ENCODE measurements at regions not wholly inside any gene's neighbourhood (a gene's known extent, or its start where the extent isn't known, plus 50 kb on each side); places are given as distances from the start of the nearest gene placed in this dataset.

- Histone ChIP-seq H3K9ac (ENCODE audit: low read length) (no peak overlapping the region), H3K36me3 (ENCODE audit: control insufficient read depth, insufficient read depth, low read length) (no peaks in the 10 kb centered on the region), H3K4me3 (ENCODE audit: low read length) (no peak overlapping the region), H3K27me3 (ENCODE audit: control insufficient read depth, insufficient read depth, low read length) (no peaks in the 10 kb centered on the region), H3K9me3 (ENCODE audit: control insufficient read depth, low read length) (no peaks in the 10 kb centered on the region), H3K4me1 (ENCODE audit: control insufficient read depth, insufficient read depth, low read length) (no peaks in the 10 kb centered on the region)
Observed at GRCh38 chr20:60990643-60991042, 261.4 kb upstream of the CDH4 start.

- no peaks in the 10 kb centered on the region for H3K36me3 ChIP-seq (ENCODE audit: control insufficient read depth, insufficient read depth, low read length)
- no peaks in the 10 kb centered on the region for H3K9me3 ChIP-seq (ENCODE audit: control insufficient read depth, low read length)
- no peaks in the 10 kb centered on the region for H3K4me1 ChIP-seq (ENCODE audit: control insufficient read depth, insufficient read depth, low read length)
- no peak overlapping the region for H3K4me3 ChIP-seq (ENCODE audit: low read length)
- no peak overlapping the region for H3K9ac ChIP-seq (ENCODE audit: low read length)
- no peaks in the 10 kb centered on the region for H3K27me3 ChIP-seq (ENCODE audit: control insufficient read depth, insufficient read depth, low read length)
Observed at GRCh38 chr20:60993433-60994044, 258.5 kb upstream of the CDH4 start.

GRCh38 chr20:60999250-60999649, 252.8 kb upstream of the CDH4 start:
- no peaks in the 10 kb centered on the region for H3K36me3 ChIP-seq (ENCODE audit: control insufficient read depth, insufficient read depth, low read length)
- no peaks in the 10 kb centered on the region for H3K27me3 ChIP-seq (ENCODE audit: control insufficient read depth, insufficient read depth, low read length)
- H3K4me1 ChIP-seq (ENCODE audit: control insufficient read depth, insufficient read depth, low read length): no peaks in the 10 kb centered on the region
- H3K9me3 ChIP-seq (ENCODE audit: control insufficient read depth, low read length): no peaks in the 10 kb centered on the region
- H3K9ac ChIP-seq (ENCODE audit: low read length): no peak overlapping the region
- H3K4me3 ChIP-seq (ENCODE audit: low read length): no peak overlapping the region

- H3K4me1 ChIP-seq (ENCODE audit: control insufficient read depth, insufficient read depth, low read length): no peaks in the 10 kb centered on the region
- H3K9me3 ChIP-seq (ENCODE audit: control insufficient read depth, low read length): no peaks in the 10 kb centered on the region
- H3K27me3 ChIP-seq (ENCODE audit: control insufficient read depth, insufficient read depth, low read length): no peaks in the 10 kb centered on the region
- no peak overlapping the region for H3K4me3 ChIP-seq (ENCODE audit: low read length)
- H3K9ac ChIP-seq (ENCODE audit: low read length): no peak overlapping the region
- H3K36me3 ChIP-seq (ENCODE audit: control insufficient read depth, insufficient read depth, low read length): no peaks in the 10 kb centered on the region
Observed at GRCh38 chr20:61002090-61002489, 250.0 kb upstream of the CDH4 start.

- Histone ChIP-seq H3K4me3 (ENCODE audit: low read length) (no peak overlapping the region), H3K9me3 (ENCODE audit: control insufficient read depth, low read length) (no peaks in the 10 kb centered on the region)
Observed at GRCh38 chr20:61014491-61014890, 237.6 kb upstream of the CDH4 start.

GRCh38 chr20:61015602-61016001, 236.5 kb upstream of the CDH4 start:
- no peaks in the 10 kb centered on the region for H3K36me3 ChIP-seq (ENCODE audit: control insufficient read depth, insufficient read depth, low read length)
- no peak overlapping the region for H3K9ac ChIP-seq (ENCODE audit: low read length)
- H3K4me3 ChIP-seq (ENCODE audit: low read length): no peak overlapping the region
- H3K27me3 ChIP-seq (ENCODE audit: control insufficient read depth, insufficient read depth, low read length): no peaks in the 10 kb centered on the region
- H3K9me3 ChIP-seq (ENCODE audit: control insufficient read depth, low read length): no peaks in the 10 kb centered on the region
- no peaks in the 10 kb centered on the region for H3K4me1 ChIP-seq (ENCODE audit: control insufficient read depth, insufficient read depth, low read length)

More at GRCh38 chr20:61014491-61014890, 237.6 kb upstream of the CDH4 start:
- H3K36me3 ChIP-seq (ENCODE audit: control insufficient read depth, insufficient read depth, low read length): no peaks in the 10 kb centered on the region
- H3K27me3 ChIP-seq (ENCODE audit: control insufficient read depth, insufficient read depth, low read length): no peaks in the 10 kb centered on the region
- no peaks in the 10 kb centered on the region for H3K4me1 ChIP-seq (ENCODE audit: control insufficient read depth, insufficient read depth, low read length)
- H3K9ac ChIP-seq (ENCODE audit: low read length): no peak overlapping the region

- H3K4me1 ChIP-seq (ENCODE audit: control insufficient read depth, insufficient read depth, low read length): no peaks in the 10 kb centered on the region
- no peaks in the 10 kb centered on the region for H3K9me3 ChIP-seq (ENCODE audit: control insufficient read depth, low read length)
- no peak overlapping the region for H3K9ac ChIP-seq (ENCODE audit: low read length)
- H3K27me3 ChIP-seq (ENCODE audit: control insufficient read depth, insufficient read depth, low read length): no peaks in the 10 kb centered on the region
- no peaks in the 10 kb centered on the region for H3K36me3 ChIP-seq (ENCODE audit: control insufficient read depth, insufficient read depth, low read length)
- H3K4me3 ChIP-seq (ENCODE audit: low read length): no peak overlapping the region
Observed at GRCh38 chr20:61019322-61019721, 232.7 kb upstream of the CDH4 start.

GRCh38 chr20:61023612-61024011, 228.4 kb upstream of the CDH4 start:
- Histone ChIP-seq H3K4me3 (ENCODE audit: low read length) (no peak overlapping the region), H3K4me1 (ENCODE audit: control insufficient read depth, insufficient read depth, low read length) (no peaks in the 10 kb centered on the region), H3K27me3 (ENCODE audit: control insufficient read depth, insufficient read depth, low read length) (no peaks in the 10 kb centered on the region), H3K9me3 (ENCODE audit: control insufficient read depth, low read length) (no peaks in the 10 kb centered on the region), H3K36me3 (ENCODE audit: control insufficient read depth, insufficient read depth, low read length) (no peaks in the 10 kb centered on the region), H3K9ac (ENCODE audit: low read length) (no peak overlapping the region)

GRCh38 chr20:61024390-61024789, 227.7 kb upstream of the CDH4 start:
- H3K27me3 ChIP-seq (ENCODE audit: control insufficient read depth, insufficient read depth, low read length): no peaks in the 10 kb centered on the region
- no peaks in the 10 kb centered on the region for H3K9me3 ChIP-seq (ENCODE audit: control insufficient read depth, low read length)
- no peak overlapping the region for H3K9ac ChIP-seq (ENCODE audit: low read length)
- H3K4me1 ChIP-seq (ENCODE audit: control insufficient read depth, insufficient read depth, low read length): no peaks in the 10 kb centered on the region
- no peak overlapping the region for H3K4me3 ChIP-seq (ENCODE audit: low read length)
- no peaks in the 10 kb centered on the region for H3K36me3 ChIP-seq (ENCODE audit: control insufficient read depth, insufficient read depth, low read length)

- Histone ChIP-seq H3K9me3 (ENCODE audit: control insufficient read depth, low read length) (no peaks in the 10 kb centered on the region), H3K4me3 (ENCODE audit: low read length) (no peak overlapping the region), H3K4me1 (ENCODE audit: control insufficient read depth, insufficient read depth, low read length) (no peaks in the 10 kb centered on the region), H3K27me3 (ENCODE audit: control insufficient read depth, insufficient read depth, low read length) (no peaks in the 10 kb centered on the region), H3K36me3 (ENCODE audit: control insufficient read depth, insufficient read depth, low read length) (no peaks in the 10 kb centered on the region), H3K9ac (ENCODE audit: low read length) (no peak overlapping the region)
Observed at GRCh38 chr20:61025536-61025935, 226.5 kb upstream of the CDH4 start.

- no peak overlapping the region for H3K4me3 ChIP-seq (ENCODE audit: low read length)
- no peaks in the 10 kb centered on the region for H3K27me3 ChIP-seq (ENCODE audit: control insufficient read depth, insufficient read depth, low read length)
- no peak overlapping the region for H3K9ac ChIP-seq (ENCODE audit: low read length)
- no peaks in the 10 kb centered on the region for H3K4me1 ChIP-seq (ENCODE audit: control insufficient read depth, insufficient read depth, low read length)
- H3K36me3 ChIP-seq (ENCODE audit: control insufficient read depth, insufficient read depth, low read length): no peaks in the 10 kb centered on the region
- H3K9me3 ChIP-seq (ENCODE audit: control insufficient read depth, low read length): no peaks in the 10 kb centered on the region
Observed at GRCh38 chr20:61026173-61026572, 225.9 kb upstream of the CDH4 start.

- Histone ChIP-seq H3K27me3 (ENCODE audit: control insufficient read depth, insufficient read depth, low read length) (no peaks in the 10 kb centered on the region), H3K9me3 (ENCODE audit: control insufficient read depth, low read length) (no peaks in the 10 kb centered on the region), H3K4me3 (ENCODE audit: low read length) (no peak overlapping the region), H3K9ac (ENCODE audit: low read length) (no peak overlapping the region), H3K4me1 (ENCODE audit: control insufficient read depth, insufficient read depth, low read length) (no peaks in the 10 kb centered on the region), H3K36me3 (ENCODE audit: control insufficient read depth, insufficient read depth, low read length) (no peaks in the 10 kb centered on the region)
Observed at GRCh38 chr20:61026731-61027130, 225.3 kb upstream of the CDH4 start.

- Histone ChIP-seq H3K9me3 (ENCODE audit: control insufficient read depth, low read length) (no peaks in the 10 kb centered on the region), H3K9ac (ENCODE audit: low read length) (no peak overlapping the region), H3K36me3 (ENCODE audit: control insufficient read depth, insufficient read depth, low read length) (no peaks in the 10 kb centered on the region), H3K4me3 (ENCODE audit: low read length) (no peak overlapping the region), H3K27me3 (ENCODE audit: control insufficient read depth, insufficient read depth, low read length) (no peaks in the 10 kb centered on the region), H3K4me1 (ENCODE audit: control insufficient read depth, insufficient read depth, low read length) (no peaks in the 10 kb centered on the region)
Observed at GRCh38 chr20:61027218-61027617, 224.8 kb upstream of the CDH4 start.
